ENCODE measurements at regions not wholly inside any gene's neighbourhood (a gene's known extent, or its start where the extent isn't known, plus 50 kb on each side); places are given as distances from the start of the nearest gene placed in this dataset.

- DNase-seq (ENCODE audit: low read depth) = no peak
- no peak overlapping the region for H3K4me3 ChIP-seq (ENCODE audit: low read length)
- no peak for TF ChIP-seq CTCF (conservative IDR thresholded peaks at IDR 0.05; ENCODE audit: low read length)
Observed at GRCh38 chr2:20509301-20509769, 62.5 kb downstream of the RHOB start.

GRCh38 chr2:20509770-20510490 is 63.1 kb downstream of the RHOB start:
- DNase-seq (ENCODE audit: low read depth) = peak; percentile 22
- H3K4me3 ChIP-seq (ENCODE audit: low read length) = no peak overlapping the region
- TF ChIP-seq CTCF (conservative IDR thresholded peaks at IDR 0.05; ENCODE audit: low read length) = no peak

- no peak for DNase-seq (ENCODE audit: low read depth)
- no peak for TF ChIP-seq CTCF (conservative IDR thresholded peaks at IDR 0.05; ENCODE audit: low read length)
Observed at GRCh38 chr2:20511130-20511529, 64.3 kb downstream of the RHOB start.

GRCh38 chr2:20512061-20512605 is 65.3 kb downstream of the RHOB start:
- DNase-seq (ENCODE audit: low read depth) = no peak
- TF ChIP-seq CTCF (conservative IDR thresholded peaks at IDR 0.05; ENCODE audit: low read length) = no peak
- no peak overlapping the region for H3K4me3 ChIP-seq (ENCODE audit: low read length)

More at GRCh38 chr2:20511130-20511529, 64.3 kb downstream of the RHOB start:
- H3K4me3 ChIP-seq (ENCODE audit: low read length) = no peak overlapping the region

GRCh38 chr2:20513946-20514345 is 67.1 kb downstream of the RHOB start:
- TF ChIP-seq CTCF (conservative IDR thresholded peaks at IDR 0.05; ENCODE audit: low read length) = no peak
- no peak overlapping the region for H3K4me3 ChIP-seq (ENCODE audit: low read length)
- DNase-seq (ENCODE audit: low read depth) = no peak

GRCh38 chr2:20514596-20515269 is 67.9 kb downstream of the RHOB start:
- no peak overlapping the region for H3K4me3 ChIP-seq (ENCODE audit: low read length)
- peak; percentile 22; the same call in 1 of the 2 replicates for TF ChIP-seq CTCF (conservative IDR thresholded peaks at IDR 0.05; ENCODE audit: low read length)
- DNase-seq (ENCODE audit: low read depth) = peak; percentile 91

Data from AG10803 (cell line).